IMR-90 (cell line): ENCODE measurements at regions not wholly inside any gene's neighbourhood (a gene's known extent, or its start where the extent isn't known, plus 50 kb on each side); places are given as distances from the start of the nearest gene placed in this dataset.

Experiments
- ATAC-seq: fragments of 200-7000 bp; cut with Tn5 transposase; 2 replicates; pipeline ENCODE4 v1.9.1; 2020; ENCODE audit warnings: low read depth, mild to moderate bottlenecking, moderate library complexity
- BruUV-seq: library from RNA; stranded (reverse); fragments of 400-500 nt; replicated peaks from 2 replicates; lab custom pipeline; 2021; lab: Mats Ljungman, UMichigan
- CTCF ChIA-PET: fragments of 300-600 bp; formaldehyde crosslinking; extraction: SDS; loops from one replicate; lab custom pipeline; 2021; ENCODE audit warnings: antibody characterized with exemption; lab: Yijun Ruan, JAX
- POLR2A ChIA-PET: fragments of 300-600 bp; sonication (Branson Sonifier 250); formaldehyde crosslinking; loops from one replicate; lab custom pipeline; 2022; ENCODE audit warnings: antibody characterized with exemption; ENCODE audit not compliant: unreplicated experiment; lab: Charles Lee
- DNase-seq: peaks from one replicate; pipeline ENCODE4 v3.0.0; 2013
- H2AFZ ChIP-seq: replicated peaks from 2 replicates; pipeline ENCODE3; 2013; ENCODE audit warnings: low read length, mild to moderate bottlenecking; ENCODE audit not compliant: poor library complexity
- H2AK5ac ChIP-seq: 2 replicates; pipeline ENCODE4 v1.6.1; 2013; ENCODE audit warnings: low read depth, low read length, inconsistent platforms
- H2AK9ac ChIP-seq: replicated peaks from 2 replicates; pipeline ENCODE3; 2013; ENCODE audit warnings: mild to moderate bottlenecking, low read depth, low read length, moderate library complexity; ENCODE audit not compliant: poor library complexity
- H2BK120ac ChIP-seq: 2 replicates; pipeline ENCODE4 v1.6.1; 2013; ENCODE audit warnings: low read depth, low read length, inconsistent platforms
- H2BK15ac ChIP-seq: 3 replicates; pipeline ENCODE4 v1.6.1; 2013; ENCODE audit warnings: low read depth, low read length, inconsistent platforms
- H2BK20ac ChIP-seq: 2 replicates; pipeline ENCODE4 v1.6.1; 2013; ENCODE audit warnings: low read depth, mild to moderate bottlenecking, inconsistent platforms, low read length, moderate library complexity
- H2BK5ac ChIP-seq: 2 replicates; pipeline ENCODE4 v1.6.1; 2013; ENCODE audit warnings: mild to moderate bottlenecking, low read depth, low read length, inconsistent platforms; ENCODE audit not compliant: poor library complexity, severe bottlenecking
- H3K14ac ChIP-seq: replicated peaks from 2 replicates; pipeline ENCODE4 v1.6.1; 2013; ENCODE audit warnings: low read depth, low read length, inconsistent platforms
- H3K18ac ChIP-seq: 2 replicates; pipeline ENCODE4 v1.6.1; 2013; ENCODE audit warnings: low read depth, low read length, control low read depth
- H3K23ac ChIP-seq: 2 replicates; pipeline ENCODE4 v1.6.1; 2013; ENCODE audit warnings: low read depth, low read length, inconsistent platforms
- H3K27ac ChIP-seq: 2 replicates; pipeline ENCODE4 v1.5.1; 2013; ENCODE audit warnings: mild to moderate bottlenecking, control low read depth, low read length; ENCODE audit not compliant: insufficient read depth
- H3K27me3 ChIP-seq: 2 replicates; pipeline ENCODE4 v1.6.1; 2013; ENCODE audit warnings: low read length; ENCODE audit not compliant: control insufficient read depth, insufficient read depth
- H3K36me3 ChIP-seq: 2 replicates; pipeline ENCODE4 v1.6.1; 2013; ENCODE audit warnings: low read length, mixed read lengths; ENCODE audit not compliant: control insufficient read depth, insufficient read depth
- H3K4ac ChIP-seq: 2 replicates; pipeline ENCODE4 v1.6.1; 2013; ENCODE audit warnings: low read depth, low read length, inconsistent platforms
- H3K4me1 ChIP-seq: 2 replicates; pipeline ENCODE4 v1.6.1; 2013; ENCODE audit warnings: low read length, mixed read lengths; ENCODE audit not compliant: control insufficient read depth, insufficient read depth
- H3K4me2 ChIP-seq: 2 replicates; pipeline ENCODE4 v1.6.1; 2013; ENCODE audit warnings: low read depth, mild to moderate bottlenecking, control low read depth, low read length, moderate library complexity
- H3K4me3 ChIP-seq: 2 replicates; pipeline ENCODE4 v1.5.1; 2013; ENCODE audit warnings: low read depth, mild to moderate bottlenecking, control low read depth, low read length, moderate library complexity; ENCODE audit not compliant: insufficient read depth
- H3K56ac ChIP-seq: 2 replicates; pipeline ENCODE4 v1.6.1; 2013; ENCODE audit warnings: low read length, inconsistent platforms; ENCODE audit not compliant: insufficient read depth; ENCODE audit errors: extremely low read depth
- H3K79me1 ChIP-seq, 2 experiments: 2 replicates each; pipeline ENCODE4 v1.6.1; 2013; ENCODE audit warnings: low read length in 2 of 2, inconsistent platforms in 1 of 2, low read depth in 1 of 2
- H3K9ac ChIP-seq: 2 replicates; pipeline ENCODE4 v1.6.1; 2013; ENCODE audit warnings: low read depth, low read length, control low read depth
- H3K9me1 ChIP-seq: 2 replicates; pipeline ENCODE4 v1.6.1; 2013; ENCODE audit warnings: low read length, inconsistent platforms; ENCODE audit not compliant: insufficient read depth
- H3K9me3 ChIP-seq: 2 replicates; pipeline ENCODE4 v1.6.1; 2013; ENCODE audit warnings: low read length; ENCODE audit not compliant: control insufficient read depth, insufficient read depth
- H4K20me1 ChIP-seq: 2 replicates; pipeline ENCODE4 v1.6.1; 2013; ENCODE audit warnings: low read length, inconsistent platforms; ENCODE audit not compliant: insufficient read depth
- H4K5ac ChIP-seq: 2 replicates; pipeline ENCODE4 v1.6.1; 2013; ENCODE audit warnings: mild to moderate bottlenecking, low read depth, low read length, control low read depth
- H4K8ac ChIP-seq, 2 experiments: 2 replicates each; pipeline ENCODE4 v1.6.1; 2013; ENCODE audit warnings: low read depth in 2 of 2, low read length in 2 of 2, control low read depth in 1 of 2, inconsistent platforms in 1 of 2
- H4K91ac ChIP-seq: 2 replicates; pipeline ENCODE4 v1.6.1; 2013; ENCODE audit warnings: low read depth, low read length, inconsistent platforms; ENCODE audit not compliant: insufficient read depth
- MAFK ChIP-seq: IDR thresholded peaks from 2 replicates; pipeline ENCODE4 v1.6.1; 2012; ENCODE audit warnings: low read depth, low read length, improper control_type of control experiment
- MAZ ChIP-seq: IDR thresholded peaks from 2 replicates; pipeline ENCODE4 v1.6.1; 2012; ENCODE audit warnings: low read depth, mild to moderate bottlenecking, low read length, improper control_type of control experiment, moderate library complexity, borderline replicate concordance
- NFE2L2 ChIP-seq: fragments of 150-350 bp; IDR thresholded peaks from 2 replicates; pipeline ENCODE4 v1.6.1; 2016; ENCODE audit warnings: low read depth, mild to moderate bottlenecking, low read length
- whole genome bisulfite sequencing, 2 experiments: methylation state at CpG; one replicate each; pipeline versions ENCODE4 v1.1.5 to v1.1.7; 2013; ENCODE audit warnings: missing lambda C conversion rate in 2 of 2; ENCODE audit not compliant: insufficient read length in 1 of 2; ENCODE audit errors: extremely low coverage in 2 of 2; 5-methylcytosine and 5-hydroxymethylcytosine counted together
- dilution Hi-C: fragments of 300-500 bp; cut with HindIII; formaldehyde crosslinking; loops from one replicate; pipeline ENCODE4 v1.14.3; 2018; ENCODE audit warnings: low sequenced_read_pairs; ENCODE audit not compliant: unreplicated experiment
- in situ Hi-C: fragments of 300-500 bp; cut with MboI; formaldehyde crosslinking; loops from 3 replicates; pipeline ENCODE4 v1.14.3; 2019; ENCODE audit warnings: low sequenced_read_pairs, inconsistent platforms, mixed read lengths
- intact Hi-C: fragments of 100-400 bp; cut with micrococcal nuclease; formaldehyde crosslinking; loops from 2 replicates; pipeline ENCODE4 v1.10.0; 2022
- TF ChIP-seq, protein P1 (sequence below): fragments of 150-350 bp; IDR thresholded peaks from 2 replicates; pipeline ENCODE4 v1.6.1; 2017; ENCODE audit warnings: mild to moderate bottlenecking, antibody characterized with exemption, low read length, low read depth

DNA sequence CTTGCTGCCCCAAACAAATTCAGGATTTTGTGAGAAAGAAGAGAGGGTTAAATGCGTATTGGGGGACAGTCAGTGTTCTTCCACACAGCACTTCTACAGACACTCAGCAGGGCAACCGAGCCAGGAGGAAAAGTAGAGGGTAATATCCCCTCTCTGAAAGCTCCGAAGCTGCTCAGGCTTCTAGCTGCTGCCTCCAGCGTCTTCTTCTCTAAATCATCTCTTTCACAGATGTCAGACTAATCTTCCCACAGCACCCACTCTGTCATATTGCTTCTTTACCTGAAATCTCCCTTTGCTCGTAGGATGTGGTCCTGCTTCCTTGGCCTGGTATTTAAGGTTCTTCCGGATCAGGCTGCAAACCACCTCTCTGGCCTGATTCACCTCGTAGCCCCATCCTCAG, 117.6 kb upstream of the HAAO start (continued):
- TF ChIP-seq, protein P1, sequence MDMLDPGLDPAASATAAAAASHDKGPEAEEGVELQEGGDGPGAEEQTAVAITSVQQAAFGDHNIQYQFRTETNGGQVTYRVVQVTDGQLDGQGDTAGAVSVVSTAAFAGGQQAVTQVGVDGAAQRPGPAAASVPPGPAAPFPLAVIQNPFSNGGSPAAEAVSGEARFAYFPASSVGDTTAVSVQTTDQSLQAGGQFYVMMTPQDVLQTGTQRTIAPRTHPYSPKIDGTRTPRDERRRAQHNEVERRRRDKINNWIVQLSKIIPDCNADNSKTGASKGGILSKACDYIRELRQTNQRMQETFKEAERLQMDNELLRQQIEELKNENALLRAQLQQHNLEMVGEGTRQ = no peak
- TF ChIP-seq NFE2L2 = no peak
- TF ChIP-seq MAZ = no peak

DNA sequence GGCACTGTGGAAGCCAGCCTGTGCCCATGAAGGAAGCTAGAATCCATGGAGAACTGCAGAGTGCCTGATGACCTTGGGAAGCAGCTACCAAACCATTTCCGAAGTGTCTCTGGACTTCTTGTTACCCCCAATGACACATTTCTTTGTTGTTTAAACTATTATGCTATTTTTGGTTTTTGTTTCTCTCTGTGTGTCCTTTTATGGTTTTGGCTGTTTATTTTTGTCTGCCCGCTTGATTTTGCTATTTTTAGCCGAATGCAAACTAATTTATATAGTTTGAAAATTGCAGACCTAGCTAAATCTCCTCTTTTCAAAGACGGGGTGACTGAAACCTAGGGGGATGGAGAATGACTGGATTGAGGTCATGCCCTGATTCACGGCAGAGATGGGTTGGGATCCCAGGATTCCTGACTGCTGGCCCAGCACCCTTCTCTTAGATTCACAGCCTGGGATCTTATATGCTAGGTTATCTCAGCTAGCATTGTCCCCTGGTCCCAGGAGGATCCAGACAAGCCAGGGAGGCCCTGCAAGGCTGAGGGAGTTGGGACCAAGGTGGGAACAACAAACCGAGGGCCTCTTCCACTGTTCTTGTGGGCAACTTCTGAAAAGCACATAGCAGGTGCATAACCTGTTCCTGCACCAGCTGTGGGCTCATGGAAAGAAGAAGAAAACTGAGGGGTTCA, 116.3 kb upstream of the HAAO start:
- Histone ChIP-seq H4K20me1 (no peaks in the 10 kb centered on the region), H2BK120ac (peak overlapping the region; percentile 90), H3K9ac (no peak overlapping the region), H2BK20ac (peak overlapping the region; percentile 89; the same call in 1 of the 2 replicates), H2AK5ac (peak overlapping the region; percentile 83; the same call in 1 of the 2 replicates), H3K4me3 (no peak overlapping the region), H3K9me3 (no peaks in the 10 kb centered on the region), H3K4me2 (peak overlapping the region; percentile 46; the same call in 1 of the 2 replicates), H3K27me3 (no peaks in the 10 kb centered on the region), H2AK9ac (peak overlapping the region; percentile 47), H2BK15ac (peak overlapping the region; percentile 66; the same call in 1 of the 3 replicates), H3K9me1 (peaks cover 19% of the 10 kb centered on the region), H2AFZ (peak overlapping the region; percentile 29), H3K27ac (no peak overlapping the region), H3K79me1 (no peaks in the 10 kb centered on the region), H3K4me1 (peaks cover 25% of the 10 kb centered on the region), H3K4ac (peak overlapping the region; percentile 84), H3K18ac (peak overlapping the region; percentile 16; the same call in 1 of the 2 replicates), H2BK5ac (no peak overlapping the region), H3K14ac (peak overlapping the region; percentile 86), H4K91ac (no peak overlapping the region; the same call in 1 of the 2 replicates), H3K36me3 (no peaks in the 10 kb centered on the region), H3K23ac (peak overlapping the region; percentile 96; the same call in 1 of the 2 replicates), H4K8ac (peak overlapping the region in 1 of 2 experiments; percentile 78; a peak in 1 of 4 replicates), H4K5ac (peak overlapping the region; percentile 2; the same call in 1 of the 2 replicates), H3K56ac (no peak overlapping the region)
- ChIA-PET POLR2A (no interaction called here), CTCF (no interaction called here)
- ATAC-seq (peak; percentile 19; the same call in 1 of the 2 replicates), DNase-seq (peak; percentile 27)
- intact Hi-C loops (no loop called here), in situ Hi-C loops (no loop called here), dilution Hi-C loops (no loop called here)
- WGBS, 2 experiments = 60% methylated on average over 1 of the region's 6 CpGs; no CpG with 5 or more reads in 1 of the 2 experiments
- no TSS peak for BruUV-seq
- TF ChIP-seq MAFK (peak; percentile 53), NFE2L2 (no peak)
